ENCODE measurements at regions not wholly inside any gene's neighbourhood (a gene's known extent, or its start where the extent isn't known, plus 50 kb on each side); places are given as distances from the start of the nearest gene placed in this dataset.
A peak's percentile ranks its signal among the peaks of the same experiment; 100 is the strongest.

DNA sequence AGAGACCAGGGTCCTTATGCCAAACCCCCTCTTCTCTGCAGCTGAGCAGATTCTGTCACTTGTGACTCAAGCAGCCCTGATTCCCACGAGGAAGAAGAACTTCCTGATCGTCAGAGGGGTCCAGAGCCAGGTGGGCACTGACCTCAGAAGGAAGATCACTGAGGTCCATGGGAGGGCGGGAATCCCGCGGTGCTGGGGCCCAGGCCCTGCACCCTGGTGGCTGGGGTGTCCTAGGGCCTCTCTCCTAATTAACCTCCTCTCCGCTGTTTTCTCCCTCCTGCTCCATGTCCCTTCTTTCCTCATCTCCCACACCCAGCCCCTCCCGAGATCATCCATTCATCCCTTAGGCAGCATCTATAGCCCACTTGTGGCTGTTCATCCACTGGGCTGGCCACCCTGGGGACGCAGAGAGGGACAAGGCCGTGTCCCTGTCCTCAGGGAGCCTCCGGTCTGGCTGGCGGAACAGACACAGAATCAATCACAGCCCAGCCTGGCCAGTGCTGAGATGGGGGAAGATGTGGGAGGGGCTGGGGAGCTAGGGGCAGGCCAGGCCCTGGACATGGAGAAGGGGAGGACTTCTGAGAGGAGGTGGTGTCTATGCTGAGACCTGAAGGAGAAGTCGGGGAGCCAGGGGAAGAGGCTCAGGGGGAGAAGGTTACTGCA lies 638.3 kb downstream of the MATN1 start:
- POLR2A ChIA-PET = no interaction called here
- no peak for ATAC-seq
- no peak overlapping the region; a peak in 1 of 4 replicates for H3K4me3 ChIP-seq (replicated peaks in 1 of 2; ENCODE audit: low read depth in 1 of 2, low read length in 2 of 2)
- H3K36me3 ChIP-seq (ENCODE audit: control insufficient read depth in 1 of 2, insufficient read depth in 2 of 2, low read length in 2 of 2) = no peaks in the 10 kb centered on the region
- H3K27me3 ChIP-seq (ENCODE audit: insufficient read depth, low read length) = no peaks in the 10 kb centered on the region
- no peak overlapping the region for H3K9ac ChIP-seq (ENCODE audit: low read length)
- H3K4me2 ChIP-seq (ENCODE audit: low read length) = 0 out of 2 replicates have a peak overlapping the region, but pooled peaks have one; percentile 72
- no peaks in the 10 kb centered on the region for H3K9me2 ChIP-seq (ENCODE audit: insufficient read depth)
- TF ChIP-seq SIN3A (IDR thresholded peaks at IDR 0.05; ENCODE audit: low read depth) (no peak), ELF1 (IDR thresholded peaks at IDR 0.05; ENCODE audit: borderline replicate concordance, low read depth) (no peak), ZFX (IDR thresholded peaks at IDR 0.05) (no peak), ZNF274 (IDR thresholded peaks at IDR 0.05; ENCODE audit: low read depth, low read length) (no peak), JUND (IDR thresholded peaks at IDR 0.05) (no peak), EZH2 (IDR thresholded peaks at IDR 0.05) (no peak), SRF (IDR thresholded peaks at IDR 0.05; ENCODE audit: low read depth) (no peak), CEBPB (IDR thresholded peaks at IDR 0.05; ENCODE audit: low read depth) (no peak), YY1 (IDR thresholded peaks at IDR 0.05; ENCODE audit: extremely low read depth, insufficient replicate concordance, low read depth, low read length) (no peak), SP1 (IDR thresholded peaks at IDR 0.05; ENCODE audit: low read depth) (no peak), RAD21 (IDR thresholded peaks at IDR 0.05; ENCODE audit: low read depth) (no peak), CBX3 (IDR thresholded peaks at IDR 0.05; ENCODE audit: low read depth) (no peak), POLR2A (IDR thresholded peaks at IDR 0.05; ENCODE audit: borderline replicate concordance, extremely low read depth, insufficient read depth, insufficient read length) (no peak)
- TF ChIP-seq, protein P1, sequence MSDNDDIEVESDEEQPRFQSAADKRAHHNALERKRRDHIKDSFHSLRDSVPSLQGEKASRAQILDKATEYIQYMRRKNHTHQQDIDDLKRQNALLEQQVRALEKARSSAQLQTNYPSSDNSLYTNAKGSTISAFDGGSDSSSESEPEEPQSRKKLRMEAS (IDR thresholded peaks at IDR 0.05) = no peak
- TF ChIP-seq, protein P2, sequence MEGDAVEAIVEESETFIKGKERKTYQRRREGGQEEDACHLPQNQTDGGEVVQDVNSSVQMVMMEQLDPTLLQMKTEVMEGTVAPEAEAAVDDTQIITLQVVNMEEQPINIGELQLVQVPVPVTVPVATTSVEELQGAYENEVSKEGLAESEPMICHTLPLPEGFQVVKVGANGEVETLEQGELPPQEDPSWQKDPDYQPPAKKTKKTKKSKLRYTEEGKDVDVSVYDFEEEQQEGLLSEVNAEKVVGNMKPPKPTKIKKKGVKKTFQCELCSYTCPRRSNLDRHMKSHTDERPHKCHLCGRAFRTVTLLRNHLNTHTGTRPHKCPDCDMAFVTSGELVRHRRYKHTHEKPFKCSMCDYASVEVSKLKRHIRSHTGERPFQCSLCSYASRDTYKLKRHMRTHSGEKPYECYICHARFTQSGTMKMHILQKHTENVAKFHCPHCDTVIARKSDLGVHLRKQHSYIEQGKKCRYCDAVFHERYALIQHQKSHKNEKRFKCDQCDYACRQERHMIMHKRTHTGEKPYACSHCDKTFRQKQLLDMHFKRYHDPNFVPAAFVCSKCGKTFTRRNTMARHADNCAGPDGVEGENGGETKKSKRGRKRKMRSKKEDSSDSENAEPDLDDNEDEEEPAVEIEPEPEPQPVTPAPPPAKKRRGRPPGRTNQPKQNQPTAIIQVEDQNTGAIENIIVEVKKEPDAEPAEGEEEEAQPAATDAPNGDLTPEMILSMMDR (IDR thresholded peaks at IDR 0.05 in 2 of 3, conservative IDR thresholded peaks at IDR 0.05 in 1 of 3; ENCODE audit: borderline replicate concordance in 1 of 3, insufficient read depth in 1 of 3, low read depth in 2 of 3, low read length in 2 of 3) = no peak
- TF ChIP-seq, protein P3, sequence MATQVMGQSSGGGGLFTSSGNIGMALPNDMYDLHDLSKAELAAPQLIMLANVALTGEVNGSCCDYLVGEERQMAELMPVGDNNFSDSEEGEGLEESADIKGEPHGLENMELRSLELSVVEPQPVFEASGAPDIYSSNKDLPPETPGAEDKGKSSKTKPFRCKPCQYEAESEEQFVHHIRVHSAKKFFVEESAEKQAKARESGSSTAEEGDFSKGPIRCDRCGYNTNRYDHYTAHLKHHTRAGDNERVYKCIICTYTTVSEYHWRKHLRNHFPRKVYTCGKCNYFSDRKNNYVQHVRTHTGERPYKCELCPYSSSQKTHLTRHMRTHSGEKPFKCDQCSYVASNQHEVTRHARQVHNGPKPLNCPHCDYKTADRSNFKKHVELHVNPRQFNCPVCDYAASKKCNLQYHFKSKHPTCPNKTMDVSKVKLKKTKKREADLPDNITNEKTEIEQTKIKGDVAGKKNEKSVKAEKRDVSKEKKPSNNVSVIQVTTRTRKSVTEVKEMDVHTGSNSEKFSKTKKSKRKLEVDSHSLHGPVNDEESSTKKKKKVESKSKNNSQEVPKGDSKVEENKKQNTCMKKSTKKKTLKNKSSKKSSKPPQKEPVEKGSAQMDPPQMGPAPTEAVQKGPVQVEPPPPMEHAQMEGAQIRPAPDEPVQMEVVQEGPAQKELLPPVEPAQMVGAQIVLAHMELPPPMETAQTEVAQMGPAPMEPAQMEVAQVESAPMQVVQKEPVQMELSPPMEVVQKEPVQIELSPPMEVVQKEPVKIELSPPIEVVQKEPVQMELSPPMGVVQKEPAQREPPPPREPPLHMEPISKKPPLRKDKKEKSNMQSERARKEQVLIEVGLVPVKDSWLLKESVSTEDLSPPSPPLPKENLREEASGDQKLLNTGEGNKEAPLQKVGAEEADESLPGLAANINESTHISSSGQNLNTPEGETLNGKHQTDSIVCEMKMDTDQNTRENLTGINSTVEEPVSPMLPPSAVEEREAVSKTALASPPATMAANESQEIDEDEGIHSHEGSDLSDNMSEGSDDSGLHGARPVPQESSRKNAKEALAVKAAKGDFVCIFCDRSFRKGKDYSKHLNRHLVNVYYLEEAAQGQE (IDR thresholded peaks at IDR 0.05; ENCODE audit: low read depth) = no peak
- RAD21 ChIA-PET (ENCODE audit: low non-redundant PET in 1 of 2, low total read pairs in 2 of 2, uncharacterized antibody in 2 of 2, unreplicated experiment in 2 of 2) = interaction anchor here in 1 of 2 experiments (0.6 kb wide), 1 partner anchor 44 kb away, joined by 3 read pairs; no protein-coding TSS in a partner anchor
- H4K20me1 ChIP-seq (ENCODE audit: insufficient read depth) = no peaks in the 10 kb centered on the region
- no peaks in the 10 kb centered on the region for H3K9me3 ChIP-seq (ENCODE audit: control insufficient read depth in 1 of 2, insufficient read depth in 1 of 2, low read depth in 1 of 2, low read length in 2 of 2)
- H2AFZ ChIP-seq (ENCODE audit: low read depth, low read length, poor library complexity, severe bottlenecking) = no peak overlapping the region
- DNase-seq (ENCODE audit: low read depth, low spot score) = no peak
- H3K4me1 ChIP-seq (ENCODE audit: control insufficient read depth in 1 of 2, insufficient read depth in 2 of 2, low read length in 2 of 2) = peaks cover 16 to 31% of the 10 kb centered on the region in 2 experiments
- BruUV-seq (replicated peaks) = no TSS peak
- CTCF ChIA-PET = interaction anchor here (0.6 to 1.4 kb wide), 11 partner anchors 11 to 669 kb away, joined by 3 to 7 read pairs (median 3); no protein-coding TSS in a partner anchor
- intact Hi-C loops (cut with micrococcal nuclease) = loop anchor here (1.0 to 10.0 kb wide), 4 partner anchors 210 to 622 kb away; no protein-coding TSS in a partner anchor
- no peaks in the 10 kb centered on the region for H3K79me2 ChIP-seq (ENCODE audit: insufficient read depth, low read length)
- no peak overlapping the region; the same call in 1 of the 2 replicates for H3K27ac ChIP-seq (ENCODE audit: low read depth, low read length)

Data from HCT116 (cell line).